KG1 (cell line): ENCODE measurements at regions not wholly inside any gene's neighbourhood (a gene's known extent, or its start where the extent isn't known, plus 50 kb on each side); places are given as distances from the start of the nearest gene placed in this dataset.

Experiments used
- DNase-seq: peaks from one replicate; lab custom pipeline; 2025; lab: John Stamatoyannopoulos, UW

GRCh38 chr1:29669158-29669871 is 433.0 kb downstream of the PTPRU start:
- DNase-seq = no peak

GRCh38 chr1:29668551-29669157 is 432.3 kb downstream of the PTPRU start:
- no peak for DNase-seq

GRCh38 chr1:29667951-29668350 is 431.6 kb downstream of the PTPRU start:
- no peak for DNase-seq

GRCh38 chr1:29664711-29665110 is 428.4 kb downstream of the PTPRU start:
- DNase-seq = no peak

- DNase-seq = no peak
Measured at GRCh38 chr1:29658688-29659087, 422.4 kb downstream of the PTPRU start.

GRCh38 chr1:29657816-29658215 is 421.5 kb downstream of the PTPRU start:
- DNase-seq = no peak

GRCh38 chr1:29655945-29656850 is 419.9 kb downstream of the PTPRU start:
- DNase-seq = no peak

GRCh38 chr1:29655145-29655544 is 418.8 kb downstream of the PTPRU start:
- DNase-seq = no peak

GRCh38 chr1:29653886-29654450 is 417.6 kb downstream of the PTPRU start:
- DNase-seq = no peak

GRCh38 chr1:29653034-29653810 is 416.9 kb downstream of the PTPRU start:
- no peak for DNase-seq

GRCh38 chr1:29651684-29652665 is 415.7 kb downstream of the PTPRU start:
- no peak for DNase-seq

- no peak for DNase-seq
Measured at GRCh38 chr1:29651246-29651645, 414.9 kb downstream of the PTPRU start.

GRCh38 chr1:29650476-29650875 is 414.2 kb downstream of the PTPRU start:
- DNase-seq = no peak

- DNase-seq = no peak
Measured at GRCh38 chr1:29650041-29650400, 413.7 kb downstream of the PTPRU start.

- DNase-seq = no peak
Measured at GRCh38 chr1:29649189-29650040, 413.1 kb downstream of the PTPRU start.

GRCh38 chr1:29648798-29649188 is 412.5 kb downstream of the PTPRU start:
- no peak for DNase-seq

- no peak for DNase-seq
Measured at GRCh38 chr1:29648026-29648425, 411.7 kb downstream of the PTPRU start.

GRCh38 chr1:29647581-29647980 is 411.3 kb downstream of the PTPRU start:
- no peak for DNase-seq

- no peak for DNase-seq
Measured at GRCh38 chr1:29646161-29646775, 409.9 kb downstream of the PTPRU start.
